ENCODE measurements at regions not wholly inside any gene's neighbourhood (a gene's known extent, or its start where the extent isn't known, plus 50 kb on each side); places are given as distances from the start of the nearest gene placed in this dataset.

DNA sequence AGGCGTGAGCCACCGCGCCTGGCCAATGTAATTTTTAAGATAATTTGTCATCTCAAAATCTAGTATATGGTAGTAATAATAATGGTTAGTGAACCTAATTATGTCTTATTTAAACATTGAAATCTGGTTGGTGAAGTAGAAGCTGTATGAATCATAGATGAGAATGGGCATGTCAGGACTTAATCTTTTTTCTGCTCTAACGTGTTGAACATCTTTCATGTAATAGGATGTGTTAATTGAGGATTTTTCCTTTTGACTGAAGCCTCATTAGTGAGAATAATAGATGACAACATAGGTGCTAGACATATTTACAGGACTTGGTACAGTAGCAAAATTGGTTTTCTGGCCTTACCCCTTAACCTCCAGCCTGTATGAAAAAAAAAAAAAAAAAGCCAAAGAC lies 835.6 kb downstream of the IGSF11 start:
- no peak for TF ChIP-seq ELF4 (IDR thresholded peaks at IDR 0.05)
- no peak for TF ChIP-seq ZNF384 (IDR thresholded peaks at IDR 0.05)
- TF ChIP-seq FOXA1 (IDR thresholded peaks at IDR 0.05), result no peak
- TF ChIP-seq BHLHE40 (IDR thresholded peaks at IDR 0.05; ENCODE audit: borderline replicate concordance), result no peak
- TF ChIP-seq NFRKB (IDR thresholded peaks at IDR 0.05), result no peak
- TF ChIP-seq, protein P1, sequence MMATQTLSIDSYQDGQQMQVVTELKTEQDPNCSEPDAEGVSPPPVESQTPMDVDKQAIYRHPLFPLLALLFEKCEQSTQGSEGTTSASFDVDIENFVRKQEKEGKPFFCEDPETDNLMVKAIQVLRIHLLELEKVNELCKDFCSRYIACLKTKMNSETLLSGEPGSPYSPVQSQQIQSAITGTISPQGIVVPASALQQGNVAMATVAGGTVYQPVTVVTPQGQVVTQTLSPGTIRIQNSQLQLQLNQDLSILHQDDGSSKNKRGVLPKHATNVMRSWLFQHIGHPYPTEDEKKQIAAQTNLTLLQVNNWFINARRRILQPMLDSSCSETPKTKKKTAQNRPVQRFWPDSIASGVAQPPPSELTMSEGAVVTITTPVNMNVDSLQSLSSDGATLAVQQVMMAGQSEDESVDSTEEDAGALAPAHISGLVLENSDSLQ (IDR thresholded peaks at IDR 0.05), result no peak
- no peak for TF ChIP-seq ARNT (IDR thresholded peaks at IDR 0.05)
- TF ChIP-seq SUZ12 (IDR thresholded peaks at IDR 0.05), result no peak
- no peak for TF ChIP-seq FOXK2 (IDR thresholded peaks at IDR 0.05)
- TF ChIP-seq FOXM1 (IDR thresholded peaks at IDR 0.05; ENCODE audit: borderline replicate concordance), result no peak
- TF ChIP-seq LEF1 (IDR thresholded peaks at IDR 0.05; ENCODE audit: borderline replicate concordance), result no peak
- no peak for TF ChIP-seq SP1 (IDR thresholded peaks at IDR 0.05)
